Hepatocyte (in vitro differentiated cells): ENCODE measurements at regions not wholly inside any gene's neighbourhood (a gene's known extent, or its start where the extent isn't known, plus 50 kb on each side); places are given as distances from the start of the nearest gene placed in this dataset.
"Not testable (repeated sequence)": the region's sequence is repeated elsewhere in the genome, so short reads cannot be mapped to it uniquely, and the experiment has no call there.

Experiments used
- DNase-seq: peaks from one replicate; pipeline ENCODE4 v3.0.0-alpha.2; 2016; ENCODE audit warnings: low spot score
- H2AFZ ChIP-seq: fragments of 200-600 bp; sonication (generic); 2 replicates; pipeline ENCODE4 v1.6.0; 2016; ENCODE audit warnings: antibody characterized with exemption, mild to moderate bottlenecking
- H3K27ac ChIP-seq: fragments of 200-600 bp; sonication (generic); 2 replicates; pipeline ENCODE4 v1.5.1; 2016; ENCODE audit warnings: mild to moderate bottlenecking
- H3K27me3 ChIP-seq: fragments of 200-600 bp; sonication (generic); 2 replicates; pipeline ENCODE4 v1.6.1; 2016
- H3K36me3 ChIP-seq: fragments of 200-600 bp; sonication (generic); replicated peaks from 2 replicates; pipeline ENCODE4 v1.5.1; 2016; ENCODE audit warnings: low read depth; ENCODE audit not compliant: insufficient read depth
- H3K4me1 ChIP-seq: fragments of 200-600 bp; sonication (generic); 2 replicates; pipeline ENCODE4 v1.5.1; 2016; ENCODE audit warnings: mild to moderate bottlenecking, moderate library complexity; ENCODE audit not compliant: insufficient read depth
- H3K4me2 ChIP-seq: fragments of 200-600 bp; sonication (generic); 2 replicates; pipeline ENCODE4 v1.6.0; 2016
- H3K4me3 ChIP-seq: fragments of 200-600 bp; sonication (generic); 2 replicates; pipeline ENCODE4 v1.5.1; 2016; ENCODE audit warnings: mild to moderate bottlenecking
- H3K79me2 ChIP-seq: fragments of 200-600 bp; sonication (generic); 2 replicates; pipeline ENCODE4 v1.6.0; 2017; ENCODE audit warnings: mild to moderate bottlenecking
- H3K9me2 ChIP-seq: fragments of 200-600 bp; sonication (generic); replicated peaks from 2 replicates; pipeline ENCODE4 v1.6.0; 2017; ENCODE audit warnings: mild to moderate bottlenecking; ENCODE audit not compliant: insufficient read depth
- H3K9me3 ChIP-seq: fragments of 200-600 bp; sonication (generic); 2 replicates; pipeline ENCODE4 v1.5.1; 2016; ENCODE audit warnings: low read depth, mild to moderate bottlenecking
- H4K20me1 ChIP-seq: fragments of 200-600 bp; sonication (generic); 2 replicates; pipeline ENCODE4 v1.6.0; 2016; ENCODE audit warnings: mild to moderate bottlenecking; ENCODE audit not compliant: insufficient read depth, poor library complexity, severe bottlenecking
- EZH2 ChIP-seq: fragments of 200-600 bp; sonication (generic); IDR thresholded peaks from 2 replicates; pipeline ENCODE4 v1.6.1; 2016; ENCODE audit warnings: antibody characterized with exemption, mild to moderate bottlenecking, borderline replicate concordance
- EZH2phosphoT487 ChIP-seq: fragments of 200-600 bp; sonication (generic); IDR thresholded peaks from one replicate; pipeline ENCODE4 v1.6.1; 2018; ENCODE audit warnings: antibody characterized with exemption, mild to moderate bottlenecking, low read depth, moderate library complexity; ENCODE audit not compliant: unreplicated experiment, severe bottlenecking
- WGBS: methylation state at CpG from one replicate; pipeline ENCODE4 v1.1.6; 2016; ENCODE audit warnings: low lambda C conversion rate; ENCODE audit errors: missing lambda C conversion rate; 5-methylcytosine and 5-hydroxymethylcytosine counted together
- TF ChIP-seq, protein P1 (sequence below): fragments of 200-600 bp; sonication (generic); IDR thresholded peaks from 2 replicates; pipeline ENCODE4 v1.5.1; 2016; ENCODE audit warnings: antibody characterized with exemption, mild to moderate bottlenecking; ENCODE audit not compliant: poor library complexity

GRCh38 chr2:187658952-187659525, 104.8 kb upstream of the TFPI start:
- WGBS, result 44% methylated on average over 5 of the region's 5 CpGs
- Histone ChIP-seq H2AFZ (no peak overlapping the region), H3K9me2 (no peaks in the 10 kb centered on the region), H3K4me1 (no peaks in the 10 kb centered on the region), H4K20me1 (no peaks in the 10 kb centered on the region), H3K4me3 (no peak overlapping the region), H3K27ac (no peak overlapping the region), H3K79me2 (no peaks in the 10 kb centered on the region), H3K9me3 (no peaks in the 10 kb centered on the region), H3K27me3 (no peaks in the 10 kb centered on the region), H3K36me3 (no peaks in the 10 kb centered on the region), H3K4me2 (no peak overlapping the region)
- DNase-seq, result peak; percentile 15
- TF ChIP-seq, protein P1, sequence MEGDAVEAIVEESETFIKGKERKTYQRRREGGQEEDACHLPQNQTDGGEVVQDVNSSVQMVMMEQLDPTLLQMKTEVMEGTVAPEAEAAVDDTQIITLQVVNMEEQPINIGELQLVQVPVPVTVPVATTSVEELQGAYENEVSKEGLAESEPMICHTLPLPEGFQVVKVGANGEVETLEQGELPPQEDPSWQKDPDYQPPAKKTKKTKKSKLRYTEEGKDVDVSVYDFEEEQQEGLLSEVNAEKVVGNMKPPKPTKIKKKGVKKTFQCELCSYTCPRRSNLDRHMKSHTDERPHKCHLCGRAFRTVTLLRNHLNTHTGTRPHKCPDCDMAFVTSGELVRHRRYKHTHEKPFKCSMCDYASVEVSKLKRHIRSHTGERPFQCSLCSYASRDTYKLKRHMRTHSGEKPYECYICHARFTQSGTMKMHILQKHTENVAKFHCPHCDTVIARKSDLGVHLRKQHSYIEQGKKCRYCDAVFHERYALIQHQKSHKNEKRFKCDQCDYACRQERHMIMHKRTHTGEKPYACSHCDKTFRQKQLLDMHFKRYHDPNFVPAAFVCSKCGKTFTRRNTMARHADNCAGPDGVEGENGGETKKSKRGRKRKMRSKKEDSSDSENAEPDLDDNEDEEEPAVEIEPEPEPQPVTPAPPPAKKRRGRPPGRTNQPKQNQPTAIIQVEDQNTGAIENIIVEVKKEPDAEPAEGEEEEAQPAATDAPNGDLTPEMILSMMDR, result peak; percentile 27
- TF ChIP-seq EZH2 (no peak), EZH2phosphoT487 (no peak)

- not testable (repeated sequence) for H3K4me2 ChIP-seq, H3K27me3 ChIP-seq, H4K20me1 ChIP-seq, H3K9me2 ChIP-seq, H2AFZ ChIP-seq, H3K4me1 ChIP-seq, H3K79me2 ChIP-seq, DNase-seq, H3K9me3 ChIP-seq, H3K36me3 ChIP-seq, H3K4me3 ChIP-seq, H3K27ac ChIP-seq
- WGBS, result 84% methylated on average over 2 of the region's 2 CpGs
These were observed 121.8 kb upstream of the TFPI start for GRCh38 chr2:187676050-187676449.

DNA sequence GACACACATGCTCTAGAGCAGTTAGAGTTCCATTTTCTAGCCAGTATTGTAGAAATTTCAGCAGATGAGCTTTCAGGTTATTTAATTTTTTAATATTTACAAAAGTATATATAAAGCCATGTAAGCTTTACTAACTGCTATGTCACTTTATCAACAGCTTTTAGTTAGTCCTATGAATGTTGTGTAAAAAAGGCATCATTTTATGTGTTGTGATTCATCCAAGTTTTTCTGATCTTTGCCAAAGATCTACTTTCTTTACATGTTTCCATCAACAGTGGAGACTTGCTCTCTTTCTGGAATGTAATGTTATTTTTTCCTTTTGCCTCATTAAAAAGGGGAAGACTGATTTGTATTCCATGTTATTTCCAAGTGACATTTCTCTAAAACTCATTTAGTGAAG, 125.2 kb upstream of the TFPI start:
- TF ChIP-seq, protein P1, result no peak
- H4K20me1 ChIP-seq, result no peaks in the 10 kb centered on the region

GRCh38 chr2:187684174-187684573, 129.9 kb upstream of the TFPI start:
- H3K4me2 ChIP-seq, result no peak overlapping the region
- no peak overlapping the region for H3K27ac ChIP-seq
- no peaks in the 10 kb centered on the region for H3K36me3 ChIP-seq
- no peaks in the 10 kb centered on the region for H3K27me3 ChIP-seq
- H4K20me1 ChIP-seq, result no peaks in the 10 kb centered on the region
- H3K79me2 ChIP-seq, result no peaks in the 10 kb centered on the region
- WGBS, result 43% methylated on average over 1 of the region's 1 CpG
- no peaks in the 10 kb centered on the region for H3K9me3 ChIP-seq
- no peaks in the 10 kb centered on the region for H3K4me1 ChIP-seq
- H3K4me3 ChIP-seq, result no peak overlapping the region
- no peak for DNase-seq
- no peaks in the 10 kb centered on the region for H3K9me2 ChIP-seq
- TF ChIP-seq, protein P1, result no peak
- TF ChIP-seq EZH2 (no peak), EZH2phosphoT487 (no peak)
- no peak overlapping the region for H2AFZ ChIP-seq

More for the DNA sequence above, 125.2 kb upstream of the TFPI start:
- H3K9me2 ChIP-seq, result no peaks in the 10 kb centered on the region
- no peak overlapping the region for H3K27ac ChIP-seq
- H3K4me2 ChIP-seq, result no peak overlapping the region
- DNase-seq, result no peak
- H2AFZ ChIP-seq, result no peak overlapping the region
- no peaks in the 10 kb centered on the region for H3K4me1 ChIP-seq
- H3K4me3 ChIP-seq, result no peak overlapping the region
- H3K36me3 ChIP-seq, result no peaks in the 10 kb centered on the region
- H3K27me3 ChIP-seq, result no peaks in the 10 kb centered on the region
- no peaks in the 10 kb centered on the region for H3K9me3 ChIP-seq
- no peaks in the 10 kb centered on the region for H3K79me2 ChIP-seq
